HG02973 (cell line): ENCODE measurements at regions not wholly inside any gene's neighbourhood (a gene's known extent, or its start where the extent isn't known, plus 50 kb on each side); places are given as distances from the start of the nearest gene placed in this dataset.

Experiments used
- ATAC-seq: cut with Tn5 transposase; IDR thresholded peaks from one replicate; pipeline ENCODE4 v1.9.1; 2021; ENCODE audit warnings: moderate library complexity; ENCODE audit not compliant: unreplicated experiment

DNA sequence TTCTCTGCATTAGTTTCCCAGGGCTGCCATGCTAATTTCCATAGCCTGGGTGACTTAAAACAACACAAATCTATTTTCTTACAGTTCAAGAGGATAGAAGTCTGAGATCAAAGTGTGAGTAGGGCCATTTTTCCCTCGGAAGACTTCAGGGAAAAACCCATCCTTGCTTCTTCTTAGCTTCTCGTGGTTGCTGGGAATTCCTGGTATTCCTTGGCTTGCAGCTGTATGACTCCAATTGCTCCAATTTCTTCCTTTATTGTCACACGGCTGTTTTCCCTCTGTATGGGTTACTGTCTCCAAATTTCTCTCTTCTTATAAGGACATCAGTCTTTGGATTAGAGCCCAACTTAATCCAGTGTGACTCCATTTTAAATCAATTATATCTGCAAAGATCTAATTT, 128.4 kb upstream of the JAG1 start:
- ATAC-seq, result no peak

DNA sequence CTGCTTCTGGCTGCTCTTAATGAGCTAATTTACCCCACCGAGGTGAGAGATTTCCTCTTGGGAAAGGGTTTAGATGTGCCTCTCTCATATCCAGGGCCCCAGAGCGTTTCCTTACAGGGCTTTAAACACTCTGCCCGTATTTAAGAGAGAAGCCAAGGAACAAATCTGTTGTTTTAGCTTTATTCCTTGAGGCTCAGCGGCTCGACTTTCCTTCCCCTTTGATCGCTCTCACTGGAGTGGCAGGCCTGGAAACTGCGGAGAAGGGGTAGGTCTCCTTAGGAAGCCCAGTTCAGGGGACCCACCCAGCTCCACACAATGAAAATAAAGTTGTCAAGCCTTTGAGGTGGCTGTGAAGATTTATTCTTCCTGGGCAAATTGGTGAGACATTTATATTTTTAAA, 132.0 kb upstream of the JAG1 start:
- no peak for ATAC-seq

DNA sequence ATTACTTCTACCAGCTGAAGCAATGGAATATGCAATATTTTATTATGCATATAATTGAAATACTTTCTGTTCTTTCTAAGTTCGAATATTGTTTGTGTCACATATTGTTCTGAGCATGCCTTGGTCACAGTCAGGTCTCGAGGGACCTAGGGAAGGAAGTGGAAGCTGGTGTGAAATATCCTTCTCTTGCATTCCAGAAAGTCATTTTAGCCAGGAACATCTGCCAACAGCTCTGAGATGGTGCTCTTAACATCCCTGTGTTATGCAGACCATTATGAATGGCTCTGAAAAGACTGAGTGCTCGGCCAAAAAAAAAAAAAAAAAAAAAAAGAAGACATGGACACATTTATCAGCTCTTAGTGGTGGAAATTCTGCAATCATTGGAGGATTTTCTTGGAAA, 132.7 kb upstream of the JAG1 start:
- ATAC-seq, result no peak

DNA sequence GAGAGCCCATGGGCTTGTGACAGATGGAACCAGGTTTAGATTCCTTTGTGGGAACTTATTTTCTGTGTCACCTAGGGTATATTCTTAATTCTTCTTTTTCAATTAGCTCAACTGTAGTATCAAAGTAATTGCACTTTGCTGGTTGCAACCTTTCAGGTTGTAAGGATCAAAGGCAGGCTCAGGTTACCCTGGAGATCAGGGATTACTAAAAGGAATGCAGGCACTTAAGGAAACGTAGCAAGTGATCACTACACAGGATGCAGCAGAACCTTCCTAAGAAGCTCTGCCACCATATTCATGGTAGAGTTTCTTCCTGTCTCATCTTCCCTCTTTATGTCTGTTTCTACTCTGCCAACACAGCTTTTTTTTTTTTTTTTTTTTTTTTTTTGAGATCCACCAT, 133.2 kb upstream of the JAG1 start:
- ATAC-seq, result no peak

DNA sequence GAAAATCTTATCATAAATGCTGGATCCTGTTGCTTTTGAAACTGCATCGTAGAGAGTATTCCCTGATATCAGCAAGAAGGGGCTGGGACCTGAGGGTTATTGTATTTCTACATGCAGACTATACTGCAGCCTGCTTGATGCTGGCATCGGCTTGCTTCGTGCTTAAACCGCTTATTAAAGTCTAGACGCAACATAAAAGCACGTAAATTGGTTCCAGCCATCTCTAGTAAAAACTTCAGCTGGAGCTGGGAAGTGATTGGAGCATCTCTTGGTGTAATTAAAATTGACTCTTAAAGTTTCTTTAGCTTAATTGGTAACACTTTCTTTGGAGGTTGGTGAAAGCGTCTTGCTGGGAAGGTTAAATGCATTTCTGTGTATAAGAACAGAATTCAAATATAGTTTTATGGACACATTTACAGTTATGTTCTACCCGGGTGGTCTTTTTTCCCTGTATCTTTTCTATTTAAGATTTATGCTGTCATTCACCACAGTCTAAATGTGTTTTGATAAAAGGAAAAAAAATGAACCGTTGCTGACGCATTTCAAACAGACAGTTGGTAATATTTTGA, 139.0 kb upstream of the JAG1 start:
- ATAC-seq, result no peak

DNA sequence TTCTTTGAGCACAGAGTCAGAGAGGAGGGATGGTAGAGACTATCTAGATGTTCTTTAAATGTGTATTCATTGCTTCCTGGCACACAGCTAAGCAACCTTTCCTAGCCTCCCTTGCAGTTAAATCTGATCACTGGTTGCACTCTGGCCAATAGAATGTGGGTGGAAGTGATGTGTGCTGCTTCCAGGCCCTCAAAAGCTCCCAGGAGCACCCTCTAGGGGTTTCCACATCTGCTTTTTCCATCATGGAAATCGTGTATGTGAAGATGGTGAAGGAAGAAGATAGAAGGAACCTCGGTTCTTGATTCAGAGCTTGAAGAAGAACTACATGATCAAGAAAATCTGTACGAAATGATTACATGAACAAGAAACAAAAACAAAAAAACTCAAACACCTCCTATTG, 149.8 kb upstream of the JAG1 start:
- ATAC-seq, result no peak

DNA sequence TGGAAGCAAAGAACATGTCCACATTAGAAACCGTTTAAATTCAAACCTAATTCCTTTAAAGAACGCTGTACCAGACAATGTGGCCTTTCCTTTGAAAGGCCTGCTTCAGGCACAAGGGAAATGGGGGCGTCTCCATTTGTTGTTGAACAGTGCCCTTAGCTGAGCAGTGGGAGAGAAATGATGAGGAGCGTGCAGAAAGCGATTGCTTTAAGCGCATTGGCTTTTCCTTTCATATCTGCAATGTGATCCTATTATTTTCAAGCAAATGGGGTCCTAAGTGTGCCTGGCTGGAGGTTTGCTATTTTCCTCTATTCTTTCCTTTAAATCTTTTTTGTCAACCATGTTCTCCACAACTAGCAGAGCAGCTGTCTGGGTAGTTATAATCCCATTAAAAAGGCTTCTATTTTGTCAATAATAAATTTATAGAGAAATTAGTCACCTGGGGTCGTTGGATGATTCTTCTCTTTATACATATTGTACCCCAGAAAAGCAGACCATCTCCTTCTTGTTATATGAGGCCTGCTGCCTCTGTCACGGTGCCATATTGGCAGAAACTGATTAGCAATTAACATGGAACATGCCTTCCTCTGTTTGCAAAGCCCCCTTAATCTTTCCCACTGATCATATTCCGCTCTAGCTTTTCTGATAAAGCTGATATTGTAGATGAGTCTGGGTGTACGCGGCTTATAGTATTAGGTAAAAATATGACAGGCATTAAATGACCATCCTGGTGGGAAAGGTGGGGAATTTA, 151.1 kb upstream of the JAG1 start:
- ATAC-seq, result no peak

DNA sequence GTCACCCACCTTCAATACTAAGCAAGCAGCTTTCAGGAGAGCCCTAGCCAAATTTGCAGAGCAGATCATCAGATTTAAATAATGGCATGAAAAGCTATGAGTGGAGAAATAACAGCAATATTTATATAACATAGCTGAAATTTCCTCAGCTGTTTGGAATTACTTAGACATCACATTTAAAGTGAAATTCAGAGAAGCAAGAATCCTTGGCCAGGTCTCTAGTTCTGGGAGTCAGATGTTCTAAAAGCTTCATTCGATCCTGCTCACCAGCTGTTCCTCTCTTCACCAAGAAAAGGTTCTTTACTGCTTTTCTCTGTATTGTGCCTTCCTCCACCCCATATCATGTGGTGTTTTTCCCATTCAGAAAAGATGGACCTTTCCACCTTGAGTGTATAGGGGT, 152.3 kb upstream of the JAG1 start:
- ATAC-seq, result no peak

DNA sequence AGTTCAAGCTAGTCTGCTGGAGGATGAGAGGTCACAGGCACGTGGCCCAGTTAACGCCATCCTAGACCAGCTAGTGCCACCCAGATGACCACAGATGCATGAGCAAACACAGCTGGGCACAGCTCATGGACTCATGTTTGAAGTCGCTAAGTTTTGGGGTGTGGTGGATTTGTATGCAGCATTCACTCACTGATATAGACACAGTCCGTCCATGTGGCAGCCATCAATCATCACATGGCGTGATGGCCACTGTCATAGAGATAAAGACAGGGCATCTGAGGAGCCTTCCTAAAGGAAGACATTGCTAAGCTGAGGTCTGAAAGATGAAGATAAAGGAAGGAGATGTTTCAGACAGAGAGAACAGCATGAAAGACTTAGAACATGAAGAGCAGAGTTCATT, 154.4 kb upstream of the JAG1 start:
- ATAC-seq, result no peak

DNA sequence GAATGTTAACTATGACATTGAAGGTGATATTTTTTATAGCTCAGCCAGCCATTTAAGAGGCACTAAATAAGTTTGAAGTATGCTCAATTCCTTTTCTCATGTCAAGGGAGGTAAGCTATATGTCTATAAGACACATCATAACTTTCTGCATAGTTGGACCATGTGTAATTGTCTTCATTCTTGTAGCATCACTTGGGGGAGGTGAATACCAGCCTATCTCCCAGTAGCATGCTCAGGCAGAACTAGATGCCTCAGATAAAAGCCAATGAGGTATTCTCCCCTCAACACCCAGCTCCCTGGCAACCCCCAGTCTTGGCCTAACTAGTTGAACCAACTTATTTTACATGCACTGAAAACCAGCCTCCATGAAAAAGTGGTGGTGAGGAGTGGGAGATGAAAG, 158.3 kb upstream of the JAG1 start:
- ATAC-seq, result no peak

DNA sequence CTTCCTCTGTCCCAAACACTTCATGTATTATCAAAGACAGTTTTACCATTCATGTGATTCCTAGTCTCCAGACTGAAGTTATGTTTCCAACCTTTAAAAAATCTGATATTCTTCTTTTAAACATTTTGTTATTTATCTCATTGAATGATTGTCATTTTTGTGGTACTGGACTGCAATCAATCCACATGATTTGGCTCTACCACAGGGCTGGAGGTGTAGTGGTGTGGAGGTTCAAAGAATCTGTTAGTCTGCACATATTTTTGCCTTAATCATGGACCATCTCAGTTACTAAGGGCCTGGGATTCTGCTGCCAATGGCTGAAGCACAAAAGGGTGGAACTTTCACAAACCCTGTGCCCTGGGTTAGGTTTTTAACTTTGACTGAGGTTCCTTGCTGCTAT, 164.1 kb upstream of the JAG1 start:
- ATAC-seq, result no peak

DNA sequence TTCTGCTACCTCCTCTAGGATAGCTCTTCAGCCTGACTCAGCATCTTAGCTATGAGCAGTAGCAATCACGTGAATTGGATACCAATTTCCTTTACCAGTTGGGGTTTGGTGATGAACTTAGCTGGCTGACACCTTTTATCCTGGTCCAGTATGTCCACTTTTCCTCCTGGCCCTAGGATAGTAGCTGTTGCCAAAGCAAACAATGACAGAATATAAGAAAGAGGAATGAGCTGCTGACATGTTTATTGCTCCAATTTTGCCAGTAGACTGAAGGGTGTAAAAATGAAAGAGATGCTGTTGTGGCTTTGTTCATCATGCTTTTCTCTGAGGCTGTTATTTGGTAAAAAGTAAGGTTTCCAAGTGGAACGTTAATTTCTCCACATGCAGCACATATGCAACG, 168.3 kb upstream of the JAG1 start:
- ATAC-seq, result no peak

DNA sequence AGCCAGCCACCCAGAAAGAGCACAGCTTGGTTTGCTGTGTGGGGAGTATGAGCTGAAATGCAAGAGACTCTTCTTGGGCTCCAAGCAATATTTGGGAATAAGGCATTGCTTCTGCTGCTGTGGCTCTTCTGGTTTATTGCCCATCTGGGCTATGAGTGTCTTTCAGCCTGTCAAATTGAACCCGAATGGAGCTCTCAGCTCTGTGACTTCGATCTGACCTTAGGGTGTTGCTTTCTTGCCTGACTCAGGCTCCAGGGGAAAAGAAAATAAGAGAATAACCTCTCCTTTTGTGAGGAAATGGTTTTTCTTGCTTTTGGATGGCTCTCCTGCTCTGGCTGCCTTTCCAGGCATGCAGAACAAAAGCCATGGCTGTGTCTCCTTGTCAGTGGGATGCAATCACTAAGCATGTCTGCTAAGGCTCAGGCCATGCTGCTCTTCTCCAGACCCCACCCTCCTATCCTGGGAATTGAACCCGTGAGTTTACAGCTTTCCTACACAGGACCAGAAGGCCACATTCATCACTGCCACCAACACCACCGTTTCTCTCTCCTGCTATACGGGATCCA, 169.4 kb upstream of the JAG1 start:
- no peak for ATAC-seq

DNA sequence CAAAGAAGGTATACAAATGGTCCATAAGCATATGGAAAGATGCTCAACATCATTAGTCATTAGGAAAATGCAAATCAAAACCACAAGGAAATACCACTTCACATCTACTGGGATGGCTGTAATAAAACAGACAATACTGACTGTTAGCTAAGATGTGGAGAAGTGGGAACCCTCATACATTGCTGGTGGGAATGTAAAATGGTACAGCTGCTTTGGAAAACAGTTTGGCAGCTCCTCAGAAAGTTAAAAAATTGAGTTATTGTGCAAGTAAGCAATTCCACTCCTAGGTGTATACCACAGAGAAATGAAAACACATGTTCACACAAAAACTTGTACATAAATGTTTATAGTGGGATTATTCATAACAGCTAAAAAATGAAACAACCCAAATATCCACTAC, 173.0 kb upstream of the JAG1 start:
- no peak for ATAC-seq

DNA sequence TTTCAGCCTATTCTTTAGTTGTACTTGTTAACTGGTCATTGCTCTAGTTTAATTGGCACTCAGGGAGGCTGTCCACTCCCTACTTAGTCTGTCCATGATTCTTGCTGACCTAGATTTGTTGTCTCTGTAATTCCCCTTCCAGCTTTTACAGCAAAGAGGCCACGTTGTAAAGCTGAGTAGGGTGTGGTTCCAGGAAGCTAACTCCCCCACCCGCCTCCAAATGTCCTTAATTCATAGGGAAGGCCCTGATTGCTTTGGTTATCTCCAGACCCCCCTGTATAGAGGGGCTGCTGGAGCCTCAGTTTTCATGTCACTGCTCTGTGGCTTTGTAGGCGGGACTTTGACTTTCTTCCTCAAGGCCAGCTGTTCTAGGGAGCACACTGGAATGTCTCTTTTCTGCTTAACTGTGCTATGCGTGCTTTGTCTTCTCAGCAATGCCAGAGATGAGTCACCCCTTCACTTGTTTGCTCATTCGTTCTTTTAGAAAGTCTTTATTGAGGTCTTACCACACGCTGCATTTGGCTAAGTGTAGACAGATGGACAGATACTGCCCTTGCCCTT, 175.1 kb upstream of the JAG1 start:
- no peak for ATAC-seq

DNA sequence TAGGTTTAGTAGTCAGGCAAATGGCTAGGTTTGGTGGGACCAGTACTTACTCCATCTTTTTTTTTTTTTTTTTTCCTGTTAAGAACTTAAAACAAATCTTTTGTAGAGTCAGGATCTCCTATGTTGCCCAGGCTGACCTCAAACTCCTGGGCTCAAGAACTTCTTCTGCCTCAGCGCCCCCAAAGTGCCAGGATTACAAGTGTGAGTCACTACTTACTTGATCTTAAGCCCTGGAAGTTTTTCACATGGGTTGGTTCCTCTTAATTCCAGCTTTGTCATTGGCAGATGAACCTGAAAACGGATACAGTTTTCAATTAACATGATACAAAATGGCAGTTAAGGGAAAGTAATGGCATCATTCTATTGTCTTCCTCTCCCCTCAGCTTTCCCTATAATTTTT, 179.4 kb upstream of the JAG1 start:
- no peak for ATAC-seq

DNA sequence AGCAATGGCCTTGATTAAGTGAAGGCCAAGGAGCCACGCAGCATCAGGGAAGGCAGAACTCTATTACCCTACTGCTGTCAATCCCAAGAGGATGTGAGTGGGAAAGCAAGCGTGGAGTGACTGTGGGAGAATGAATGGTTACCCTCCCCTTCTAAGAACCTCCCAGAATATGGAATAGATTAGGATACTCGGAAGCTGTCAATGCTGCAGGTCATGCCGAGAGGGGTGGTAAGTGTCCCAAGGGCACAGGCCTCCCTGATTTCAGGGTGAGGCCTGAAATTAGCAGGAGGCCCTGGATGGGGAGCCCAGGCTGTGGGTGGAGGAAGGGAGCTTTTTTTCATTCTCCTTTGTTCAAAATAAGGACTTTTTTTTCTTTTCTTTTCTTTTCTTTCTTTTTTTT, 179.9 kb upstream of the JAG1 start:
- no peak for ATAC-seq

DNA sequence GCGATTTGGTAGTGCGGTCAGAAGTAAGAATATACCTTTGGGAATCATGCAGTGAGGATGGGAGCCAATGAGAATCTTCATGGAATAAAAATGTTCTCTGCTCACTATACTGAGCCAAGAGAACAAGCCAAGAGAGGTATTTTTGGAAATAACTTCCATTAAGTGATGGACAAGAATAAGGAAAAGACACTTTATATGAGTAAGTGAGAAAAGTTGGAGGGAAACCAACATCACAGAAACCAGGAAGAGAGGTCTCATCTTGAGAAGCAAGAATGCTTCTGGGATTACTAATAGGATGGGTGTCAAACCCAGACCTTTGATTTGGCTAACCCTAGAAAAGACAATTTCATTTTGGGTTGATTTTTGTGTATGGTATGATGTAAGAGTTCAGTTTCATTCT, 181.2 kb upstream of the JAG1 start:
- ATAC-seq, result no peak

DNA sequence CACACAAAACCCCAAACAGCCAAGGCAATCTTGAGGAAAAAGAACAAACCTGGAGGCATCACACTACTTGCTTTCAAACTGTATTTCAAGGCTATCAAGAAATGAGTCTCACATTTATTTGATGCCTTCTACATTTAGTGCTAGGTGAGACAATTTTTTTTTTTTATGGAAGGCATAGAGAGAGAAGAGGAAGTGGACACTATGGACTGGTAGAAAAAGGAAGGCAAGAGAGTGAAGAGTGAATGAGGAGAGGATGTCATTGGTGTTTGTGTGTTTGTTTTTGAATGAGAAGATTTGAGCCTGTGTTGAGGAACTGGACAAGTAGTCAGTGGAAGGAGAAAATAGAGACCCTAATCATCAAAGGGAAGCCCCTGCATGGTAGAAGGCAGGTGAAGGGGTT, 182.0 kb upstream of the JAG1 start:
- no peak for ATAC-seq

DNA sequence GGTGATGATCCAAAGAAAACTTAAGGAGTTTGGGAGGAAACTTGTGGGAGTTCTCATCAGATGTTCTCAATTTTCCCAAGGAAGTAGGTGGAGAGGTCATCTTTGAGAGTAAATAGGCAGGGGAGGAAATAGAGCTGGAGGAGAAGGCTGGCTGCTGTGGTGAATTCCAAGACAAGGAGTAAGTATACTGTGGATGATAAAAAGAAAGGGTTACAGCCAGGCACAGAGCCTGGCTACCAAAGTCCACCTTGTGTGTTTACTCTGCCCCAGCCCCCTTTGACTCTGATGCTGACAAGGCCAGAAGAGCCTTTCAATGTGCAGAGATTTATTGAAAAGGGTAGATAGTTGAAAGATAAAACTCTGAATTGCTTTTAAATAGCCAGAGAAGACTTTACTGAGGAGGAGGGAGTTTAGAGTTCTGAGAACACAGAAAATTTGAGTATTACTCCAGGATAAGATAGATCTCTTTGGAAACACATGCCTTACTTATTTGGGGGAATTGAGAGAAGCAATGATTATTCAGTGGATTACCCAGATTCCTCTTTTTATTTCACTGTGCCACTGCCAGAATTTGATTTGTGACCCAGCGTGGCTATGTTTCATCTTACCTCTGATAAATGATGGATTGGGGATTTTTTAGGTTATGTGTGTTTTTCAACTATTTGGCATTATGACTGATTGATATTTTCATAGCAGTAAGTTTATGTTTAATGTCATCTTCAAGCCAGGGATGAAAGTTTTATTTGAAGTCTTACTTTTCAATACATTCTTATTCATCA, 182.6 kb upstream of the JAG1 start:
- no peak for ATAC-seq

DNA sequence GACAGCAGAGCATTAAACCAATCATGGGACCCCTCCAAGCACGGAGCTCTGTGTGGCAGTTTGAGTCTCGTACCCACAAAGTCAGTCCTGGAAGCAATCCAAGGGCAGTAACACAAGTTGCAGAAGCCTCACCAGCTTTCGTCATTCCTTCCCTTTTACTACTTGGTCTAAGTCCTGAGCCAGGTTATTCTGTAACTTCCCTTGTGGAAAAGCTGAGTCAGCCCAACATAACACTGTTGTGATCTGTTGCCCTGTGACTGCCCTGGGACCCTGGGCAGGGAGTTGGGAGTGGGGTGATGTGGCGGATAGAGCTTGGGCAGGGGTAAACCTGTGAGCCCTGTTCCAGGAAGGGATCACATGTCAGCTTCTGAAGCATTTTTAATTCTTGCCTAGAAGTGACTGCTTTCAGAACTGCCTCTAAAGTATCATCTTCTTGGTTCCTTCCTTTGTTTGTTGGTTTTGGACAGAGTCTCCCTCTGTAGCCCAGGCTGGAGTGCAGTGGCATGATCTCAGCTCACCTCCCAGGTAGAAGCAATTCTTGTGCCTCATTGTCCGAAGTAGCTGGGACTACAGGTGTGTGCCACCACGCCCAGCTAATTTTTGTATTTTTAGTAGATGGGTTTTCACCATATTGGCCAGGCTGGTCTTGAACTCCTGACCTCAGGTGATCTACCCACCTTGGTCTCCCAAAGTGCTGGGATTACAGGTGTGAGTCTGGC, 183.7 kb upstream of the JAG1 start:
- ATAC-seq, result no peak
